ENCODE measurements at regions not wholly inside any gene's neighbourhood (a gene's known extent, or its start where the extent isn't known, plus 50 kb on each side); places are given as distances from the start of the nearest gene placed in this dataset.

DNA sequence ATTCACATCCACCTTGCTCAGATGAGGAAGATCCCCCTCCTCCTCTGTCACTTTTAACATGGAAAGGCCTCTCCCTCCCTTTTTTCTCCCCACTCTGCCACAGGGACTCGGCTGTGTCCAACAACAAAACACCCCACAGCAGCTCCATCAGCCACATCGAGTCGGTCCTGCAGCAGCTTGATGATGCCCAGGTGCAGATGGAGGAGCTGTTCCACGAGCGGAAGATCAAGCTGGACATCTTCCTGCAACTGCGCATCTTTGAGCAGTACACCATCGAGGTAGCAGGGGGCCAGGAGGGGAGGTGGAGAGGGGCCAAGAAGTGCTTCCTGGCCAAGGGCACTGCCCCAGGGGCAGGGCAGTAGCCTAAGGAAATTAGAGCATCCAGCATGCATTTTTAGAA lies 331.7 kb upstream of the UMPS start:
- H3K27me3 ChIP-seq (ENCODE audit: control insufficient read depth in 2 of 2, insufficient read depth in 2 of 2, low read length in 2 of 2), result no peaks in the 10 kb centered on the region
- no peaks in the 10 kb centered on the region for H3K9me3 ChIP-seq (ENCODE audit: control insufficient read depth in 2 of 2, low read length in 2 of 2)
- H3K9ac ChIP-seq (ENCODE audit: low read depth in 1 of 2, low read length in 2 of 2), result no peak overlapping the region
- H3K27ac ChIP-seq (ENCODE audit: low read depth in 2 of 2, low read length in 2 of 2), result no peak overlapping the region
- no peaks in the 10 kb centered on the region for H3K36me3 ChIP-seq (ENCODE audit: control insufficient read depth in 2 of 2, insufficient read depth in 2 of 2, low read length in 2 of 2)
- no peak overlapping the region for H3K4me3 ChIP-seq (ENCODE audit: low read length in 2 of 2)
- no peaks in the 10 kb centered on the region for H3K4me1 ChIP-seq (ENCODE audit: control insufficient read depth in 2 of 2, insufficient read depth in 2 of 2, low read length in 2 of 2)

- no peaks in the 10 kb centered on the region for H3K36me3 ChIP-seq (ENCODE audit: control insufficient read depth in 2 of 2, insufficient read depth in 2 of 2, low read length in 2 of 2)
- H3K9me3 ChIP-seq (ENCODE audit: control insufficient read depth in 2 of 2, low read length in 2 of 2), result no peaks in the 10 kb centered on the region
- H3K4me1 ChIP-seq (ENCODE audit: control insufficient read depth in 2 of 2, insufficient read depth in 2 of 2, low read length in 2 of 2), result no peaks in the 10 kb centered on the region
- no peak overlapping the region for H3K9ac ChIP-seq (ENCODE audit: low read depth in 1 of 2, low read length in 2 of 2)
- no peak overlapping the region for H3K4me3 ChIP-seq (ENCODE audit: low read length in 2 of 2)
- no peaks in the 10 kb centered on the region for H3K27me3 ChIP-seq (ENCODE audit: control insufficient read depth in 2 of 2, insufficient read depth in 2 of 2, low read length in 2 of 2)
- no peak overlapping the region for H3K27ac ChIP-seq (ENCODE audit: low read depth in 2 of 2, low read length in 2 of 2)
Observed at GRCh38 chr3:124401843-124402242, 328.4 kb upstream of the UMPS start.

DNA sequence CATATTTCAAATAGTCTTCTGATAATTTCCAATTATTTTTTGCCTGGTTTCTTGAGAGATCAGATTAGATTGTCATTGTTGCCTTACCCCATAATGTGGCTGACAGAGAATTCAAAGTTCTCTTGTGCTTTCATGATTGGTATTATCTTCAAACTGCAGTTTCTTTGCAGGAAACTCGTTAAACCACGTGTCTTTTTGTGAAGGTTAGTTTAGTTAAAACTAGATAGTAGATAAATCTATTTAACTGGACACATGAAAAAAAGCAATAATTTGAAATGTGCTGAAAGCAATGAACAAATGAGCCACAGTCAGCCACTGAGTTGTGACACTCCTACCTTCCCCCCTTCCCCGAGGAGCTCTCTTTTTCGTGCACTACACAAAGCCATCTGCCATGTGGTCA lies 327.5 kb upstream of the UMPS start:
- no peaks in the 10 kb centered on the region for H3K27me3 ChIP-seq (ENCODE audit: control insufficient read depth in 2 of 2, insufficient read depth in 2 of 2, low read length in 2 of 2)
- no peaks in the 10 kb centered on the region for H3K4me1 ChIP-seq (ENCODE audit: control insufficient read depth in 2 of 2, insufficient read depth in 2 of 2, low read length in 2 of 2)
- no peaks in the 10 kb centered on the region for H3K36me3 ChIP-seq (ENCODE audit: control insufficient read depth in 2 of 2, insufficient read depth in 2 of 2, low read length in 2 of 2)
- H3K9ac ChIP-seq (ENCODE audit: low read depth in 1 of 2, low read length in 2 of 2), result no peak overlapping the region
- H3K4me3 ChIP-seq (ENCODE audit: low read length in 2 of 2), result no peak overlapping the region
- no peaks in the 10 kb centered on the region for H3K9me3 ChIP-seq (ENCODE audit: control insufficient read depth in 2 of 2, low read length in 2 of 2)
- H3K27ac ChIP-seq (ENCODE audit: low read depth in 2 of 2, low read length in 2 of 2), result no peak overlapping the region

- Histone ChIP-seq H3K27me3 (ENCODE audit: control insufficient read depth in 2 of 2, insufficient read depth in 2 of 2, low read length in 2 of 2) (no peaks in the 10 kb centered on the region), H3K9me3 (ENCODE audit: control insufficient read depth in 2 of 2, low read length in 2 of 2) (no peaks in the 10 kb centered on the region), H3K27ac (ENCODE audit: low read depth in 2 of 2, low read length in 2 of 2) (no peak overlapping the region), H3K4me3 (ENCODE audit: low read length in 2 of 2) (no peak overlapping the region), H3K9ac (ENCODE audit: low read depth in 1 of 2, low read length in 2 of 2) (no peak overlapping the region), H3K4me1 (ENCODE audit: control insufficient read depth in 2 of 2, insufficient read depth in 2 of 2, low read length in 2 of 2) (no peaks in the 10 kb centered on the region), H3K36me3 (ENCODE audit: control insufficient read depth in 2 of 2, insufficient read depth in 2 of 2, low read length in 2 of 2) (no peaks in the 10 kb centered on the region)
Observed at GRCh38 chr3:124404621-124405020, 325.6 kb upstream of the UMPS start.

DNA sequence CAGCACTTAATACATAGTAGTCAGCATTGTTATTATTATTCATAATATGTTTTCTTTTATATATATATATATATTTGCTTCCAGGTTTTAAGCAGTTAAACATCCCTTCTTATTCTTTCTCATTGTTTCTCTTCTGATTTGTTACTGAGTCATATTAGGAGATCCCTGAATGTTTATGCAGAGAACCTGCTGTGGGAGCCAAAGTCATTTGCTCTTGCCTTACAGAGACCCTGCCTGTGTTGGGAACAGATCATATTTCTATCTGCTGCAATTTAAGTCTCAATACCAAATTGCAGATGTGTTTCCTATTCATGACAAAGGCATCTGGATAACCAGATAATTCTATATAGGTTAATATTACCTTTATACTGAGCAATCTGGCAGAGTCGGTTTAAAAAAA lies 323.0 kb upstream of the UMPS start:
- H3K27ac ChIP-seq (ENCODE audit: low read depth in 2 of 2, low read length in 2 of 2), result no peak overlapping the region
- H3K9me3 ChIP-seq (ENCODE audit: control insufficient read depth in 2 of 2, low read length in 2 of 2), result no peaks in the 10 kb centered on the region
- H3K9ac ChIP-seq (ENCODE audit: low read depth in 1 of 2, low read length in 2 of 2), result no peak overlapping the region
- H3K27me3 ChIP-seq (ENCODE audit: control insufficient read depth in 2 of 2, insufficient read depth in 2 of 2, low read length in 2 of 2), result no peaks in the 10 kb centered on the region
- H3K36me3 ChIP-seq (ENCODE audit: control insufficient read depth in 2 of 2, insufficient read depth in 2 of 2, low read length in 2 of 2), result no peaks in the 10 kb centered on the region
- H3K4me1 ChIP-seq (ENCODE audit: control insufficient read depth in 2 of 2, insufficient read depth in 2 of 2, low read length in 2 of 2), result no peaks in the 10 kb centered on the region
- no peak overlapping the region for H3K4me3 ChIP-seq (ENCODE audit: low read length in 2 of 2)

DNA sequence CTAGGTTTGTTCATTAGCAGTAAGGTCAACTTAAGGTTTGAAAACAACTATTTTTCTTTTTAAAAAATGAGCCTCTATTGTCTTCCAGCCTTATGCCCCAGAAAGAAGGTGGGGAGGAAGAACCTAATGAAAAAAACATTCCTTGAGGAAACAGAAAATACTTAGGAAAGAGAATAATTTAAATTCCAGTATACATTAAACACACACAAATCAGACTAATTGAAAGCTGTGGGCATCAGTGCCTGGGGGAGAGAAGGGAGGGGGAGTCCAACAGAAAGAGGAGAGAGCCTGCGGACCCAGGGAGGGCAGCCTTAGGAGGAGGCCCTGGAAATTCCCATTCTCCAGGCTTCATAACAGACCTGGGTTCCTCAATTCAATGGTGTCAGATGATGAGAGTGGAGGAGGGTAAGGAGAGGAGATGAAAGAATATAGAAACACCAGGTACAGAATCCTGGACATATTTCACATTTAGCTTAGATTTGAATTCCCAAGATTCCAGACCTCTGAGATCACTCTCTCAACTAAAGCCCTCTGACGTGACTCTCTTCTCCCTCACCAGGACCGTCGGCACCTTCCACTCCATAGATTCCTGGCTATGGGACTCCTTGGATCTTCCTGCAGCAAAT lies 320.5 kb upstream of the UMPS start:
- no peaks in the 10 kb centered on the region for H3K36me3 ChIP-seq (ENCODE audit: control insufficient read depth in 2 of 2, insufficient read depth in 2 of 2, low read length in 2 of 2)
- H3K9me3 ChIP-seq (ENCODE audit: control insufficient read depth in 2 of 2, low read length in 2 of 2), result no peaks in the 10 kb centered on the region
- H3K4me3 ChIP-seq (ENCODE audit: low read length in 2 of 2), result no peak overlapping the region
- no peaks in the 10 kb centered on the region for H3K4me1 ChIP-seq (ENCODE audit: control insufficient read depth in 2 of 2, insufficient read depth in 2 of 2, low read length in 2 of 2)
- no peak overlapping the region for H3K9ac ChIP-seq (ENCODE audit: low read depth in 1 of 2, low read length in 2 of 2)
- no peaks in the 10 kb centered on the region for H3K27me3 ChIP-seq (ENCODE audit: control insufficient read depth in 2 of 2, insufficient read depth in 2 of 2, low read length in 2 of 2)
- H3K27ac ChIP-seq (ENCODE audit: low read depth in 2 of 2, low read length in 2 of 2), result no peak overlapping the region

DNA sequence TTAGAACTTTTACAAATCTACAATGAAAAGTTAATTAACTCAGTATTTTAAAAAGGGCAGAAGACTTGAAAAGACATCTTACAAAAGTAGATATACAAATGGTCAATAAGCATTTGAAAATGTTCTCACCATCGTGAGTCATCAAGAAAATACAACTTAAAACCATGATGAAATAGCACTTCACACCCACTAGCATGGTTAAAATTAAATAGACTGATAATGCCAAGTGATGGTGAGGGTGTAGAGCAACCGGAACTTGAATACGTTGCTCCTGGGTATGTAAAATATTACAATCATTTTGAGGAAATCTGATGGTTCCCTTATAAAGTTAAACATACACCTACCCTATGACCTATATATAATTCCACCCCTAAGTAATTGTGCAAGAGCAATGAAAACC lies 319.8 kb upstream of the UMPS start:
- Histone ChIP-seq H3K4me3 (ENCODE audit: low read length in 2 of 2) (no peak overlapping the region), H3K9ac (ENCODE audit: low read depth in 1 of 2, low read length in 2 of 2) (no peak overlapping the region), H3K9me3 (ENCODE audit: control insufficient read depth in 2 of 2, low read length in 2 of 2) (no peaks in the 10 kb centered on the region), H3K27ac (ENCODE audit: low read depth in 2 of 2, low read length in 2 of 2) (no peak overlapping the region), H3K4me1 (ENCODE audit: control insufficient read depth in 2 of 2, insufficient read depth in 2 of 2, low read length in 2 of 2) (no peaks in the 10 kb centered on the region), H3K36me3 (ENCODE audit: control insufficient read depth in 2 of 2, insufficient read depth in 2 of 2, low read length in 2 of 2) (no peaks in the 10 kb centered on the region), H3K27me3 (ENCODE audit: control insufficient read depth in 2 of 2, insufficient read depth in 2 of 2, low read length in 2 of 2) (no peaks in the 10 kb centered on the region)

DNA sequence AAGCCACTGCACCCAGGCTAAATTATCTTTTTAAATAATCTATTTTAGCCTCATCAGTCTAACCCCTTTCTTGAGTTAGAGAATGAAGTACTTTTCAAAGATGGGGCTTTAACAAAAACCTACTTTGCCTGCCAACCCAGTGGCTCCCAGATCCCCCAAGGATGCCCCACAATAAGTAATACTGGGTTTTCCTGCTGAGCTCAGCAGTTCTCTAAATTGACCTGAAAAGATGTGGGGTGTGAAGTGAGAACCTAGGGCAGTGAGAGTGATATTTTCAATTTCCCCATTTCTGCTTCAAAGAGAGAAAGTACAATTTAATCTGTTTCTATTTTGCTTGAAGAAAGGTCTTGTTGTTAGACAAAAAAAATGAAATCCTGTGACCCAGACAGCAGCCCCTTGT lies 318.5 kb upstream of the UMPS start:
- H3K4me3 ChIP-seq (ENCODE audit: low read length in 2 of 2), result no peak overlapping the region
- H3K9me3 ChIP-seq (ENCODE audit: control insufficient read depth in 2 of 2, low read length in 2 of 2), result no peaks in the 10 kb centered on the region
- no peaks in the 10 kb centered on the region for H3K4me1 ChIP-seq (ENCODE audit: control insufficient read depth in 2 of 2, insufficient read depth in 2 of 2, low read length in 2 of 2)
- H3K27me3 ChIP-seq (ENCODE audit: control insufficient read depth in 2 of 2, insufficient read depth in 2 of 2, low read length in 2 of 2), result no peaks in the 10 kb centered on the region
- no peak overlapping the region for H3K27ac ChIP-seq (ENCODE audit: low read depth in 2 of 2, low read length in 2 of 2)
- no peak overlapping the region for H3K9ac ChIP-seq (ENCODE audit: low read depth in 1 of 2, low read length in 2 of 2)
- H3K36me3 ChIP-seq (ENCODE audit: control insufficient read depth in 2 of 2, insufficient read depth in 2 of 2, low read length in 2 of 2), result no peaks in the 10 kb centered on the region

DNA sequence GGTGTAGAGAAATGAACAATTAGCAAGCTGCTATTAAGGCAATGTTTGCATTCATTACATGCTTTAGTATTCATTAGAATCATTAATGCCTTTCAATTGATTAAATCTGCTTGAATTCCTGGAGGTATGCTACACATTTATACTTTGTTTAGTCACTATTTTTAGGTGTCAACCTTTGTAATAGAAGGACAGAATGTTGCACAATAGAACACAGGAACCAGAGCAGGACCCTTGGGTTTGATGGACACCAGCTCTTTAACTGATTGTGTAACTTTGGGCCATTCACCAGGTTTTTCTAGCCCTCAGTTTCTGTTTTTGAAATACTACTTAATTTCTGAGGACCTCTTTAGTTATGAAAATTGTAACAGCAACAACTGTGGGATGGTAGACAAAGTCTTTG lies 317.6 kb upstream of the UMPS start:
- no peak overlapping the region for H3K27ac ChIP-seq (ENCODE audit: low read depth in 2 of 2, low read length in 2 of 2)
- no peaks in the 10 kb centered on the region for H3K36me3 ChIP-seq (ENCODE audit: control insufficient read depth in 2 of 2, insufficient read depth in 2 of 2, low read length in 2 of 2)
- H3K4me3 ChIP-seq (ENCODE audit: low read length in 2 of 2), result no peak overlapping the region
- no peaks in the 10 kb centered on the region for H3K27me3 ChIP-seq (ENCODE audit: control insufficient read depth in 2 of 2, insufficient read depth in 2 of 2, low read length in 2 of 2)
- H3K4me1 ChIP-seq (ENCODE audit: control insufficient read depth in 2 of 2, insufficient read depth in 2 of 2, low read length in 2 of 2), result no peaks in the 10 kb centered on the region
- no peaks in the 10 kb centered on the region for H3K9me3 ChIP-seq (ENCODE audit: control insufficient read depth in 2 of 2, low read length in 2 of 2)
- no peak overlapping the region for H3K9ac ChIP-seq (ENCODE audit: low read depth in 1 of 2, low read length in 2 of 2)

DNA sequence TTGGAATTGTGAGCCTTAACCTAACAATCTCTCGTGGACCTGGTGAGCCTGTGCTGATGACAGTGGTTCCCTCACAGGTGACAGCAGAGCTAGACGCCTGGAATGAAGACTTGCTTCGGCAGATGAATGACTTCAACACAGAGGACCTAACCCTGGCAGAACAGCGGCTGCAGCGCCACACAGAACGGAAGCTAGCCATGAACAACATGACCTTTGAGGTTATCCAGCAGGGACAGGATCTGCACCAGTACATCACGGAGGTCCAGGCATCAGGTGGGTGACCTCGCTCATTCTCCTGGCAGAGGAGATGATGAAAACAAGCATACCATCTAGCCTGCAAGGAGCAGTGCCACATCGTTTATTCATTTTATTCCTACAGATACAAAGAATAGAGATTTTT lies 316.9 kb upstream of the UMPS start:
- Histone ChIP-seq H3K4me3 (ENCODE audit: low read length in 2 of 2) (no peak overlapping the region), H3K27me3 (ENCODE audit: control insufficient read depth in 2 of 2, insufficient read depth in 2 of 2, low read length in 2 of 2) (no peaks in the 10 kb centered on the region), H3K4me1 (ENCODE audit: control insufficient read depth in 2 of 2, insufficient read depth in 2 of 2, low read length in 2 of 2) (no peaks in the 10 kb centered on the region), H3K36me3 (ENCODE audit: control insufficient read depth in 2 of 2, insufficient read depth in 2 of 2, low read length in 2 of 2) (no peaks in the 10 kb centered on the region), H3K27ac (ENCODE audit: low read depth in 2 of 2, low read length in 2 of 2) (no peak overlapping the region), H3K9me3 (ENCODE audit: control insufficient read depth in 2 of 2, low read length in 2 of 2) (no peaks in the 10 kb centered on the region), H3K9ac (ENCODE audit: low read depth in 1 of 2, low read length in 2 of 2) (no peak overlapping the region)

Measured in mucosa of rectum (tissue), 2 donors.